NB4 (cell line): ENCODE measurements at regions not wholly inside any gene's neighbourhood (a gene's known extent, or its start where the extent isn't known, plus 50 kb on each side); places are given as distances from the start of the nearest gene placed in this dataset.

Experiments
- DNase-seq: peaks from one replicate; pipeline ENCODE4 v3.0.0; 2010; ENCODE audit warnings: low read depth
- H3K4me3 ChIP-seq: one replicate; pipeline ENCODE4 v1.5.1; 2011; ENCODE audit warnings: mild to moderate bottlenecking, low read depth, low read length, moderate library complexity
- MYC ChIP-seq: IDR thresholded peaks from 2 replicates; pipeline ENCODE4 v1.6.1; 2011; ENCODE audit warnings: low read depth, low read length
- POLR2A ChIP-seq: IDR thresholded peaks from 2 replicates; pipeline ENCODE4 v1.6.1; 2011; ENCODE audit warnings: mild to moderate bottlenecking; ENCODE audit not compliant: insufficient read length; ENCODE audit errors: extremely low read depth
- TF ChIP-seq, protein P1 (sequence below): IDR thresholded peaks from 2 replicates; pipeline ENCODE4 v1.6.1; 2011; ENCODE audit warnings: low read depth, low read length
- TF ChIP-seq, protein P2 (sequence below): IDR thresholded peaks from one replicate; pipeline ENCODE4 v1.5.1; 2012; ENCODE audit warnings: low read depth, low read length

DNA sequence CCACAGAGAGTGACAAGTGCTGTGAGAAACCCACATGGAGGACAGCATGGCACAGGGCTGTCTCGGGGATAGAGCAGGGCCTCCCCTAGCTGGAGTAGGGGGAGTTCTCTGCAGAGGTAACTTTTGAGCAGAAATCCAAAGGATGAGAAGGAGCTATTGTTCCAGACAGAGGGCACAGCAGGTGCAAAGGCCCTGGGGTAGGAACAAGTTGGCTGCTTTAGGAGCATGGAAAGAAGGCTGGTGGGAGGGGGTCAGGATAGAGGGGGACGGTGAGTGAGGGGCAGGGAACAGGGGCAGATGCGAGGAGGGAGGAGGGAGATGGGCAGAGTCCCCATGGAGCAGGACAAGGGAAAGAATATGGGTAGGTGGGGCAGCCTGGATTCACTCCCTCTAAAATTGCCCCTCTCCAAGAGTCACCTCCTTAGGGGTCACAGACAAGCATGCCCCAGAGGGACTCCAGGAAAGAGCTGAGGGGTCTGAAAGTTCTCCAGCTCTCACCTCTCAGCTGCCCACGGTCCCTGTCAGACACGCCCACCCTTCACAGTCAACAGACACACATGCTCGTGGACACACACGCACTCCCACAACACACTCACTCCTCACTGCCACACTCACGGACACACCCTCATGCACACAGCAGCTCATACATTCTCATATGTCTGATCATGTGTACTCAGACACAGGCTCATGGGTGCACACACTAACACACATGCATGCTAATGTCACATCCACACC, 110.7 kb downstream of the LITAF start:
- no peak for DNase-seq
- H3K4me3 ChIP-seq = no peak overlapping the region
- TF ChIP-seq POLR2A = no peak
- TF ChIP-seq, protein P1, sequence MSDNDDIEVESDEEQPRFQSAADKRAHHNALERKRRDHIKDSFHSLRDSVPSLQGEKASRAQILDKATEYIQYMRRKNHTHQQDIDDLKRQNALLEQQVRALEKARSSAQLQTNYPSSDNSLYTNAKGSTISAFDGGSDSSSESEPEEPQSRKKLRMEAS = no peak

DNA sequence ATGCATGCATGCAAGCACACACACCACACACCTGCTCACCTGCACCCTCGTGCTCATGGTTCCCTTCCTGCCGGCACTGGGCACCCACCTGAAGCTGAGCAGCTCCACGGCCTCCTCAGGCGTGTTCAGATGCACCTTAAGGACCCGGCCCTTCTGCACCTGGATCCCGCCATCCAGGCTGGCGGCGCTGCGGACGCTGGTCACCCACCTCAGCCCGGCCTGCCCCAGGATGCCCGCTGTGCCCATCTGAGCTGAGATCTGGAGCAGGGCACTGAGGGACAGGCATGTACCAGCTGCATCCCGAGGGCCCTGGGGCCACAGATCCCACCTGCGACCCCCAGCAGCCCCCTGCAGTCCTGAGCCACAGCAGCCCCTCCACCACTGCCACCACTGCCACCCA, 110.0 kb downstream of the LITAF start:
- DNase-seq = no peak
- TF ChIP-seq, protein P1 = no peak
- TF ChIP-seq, protein P2, sequence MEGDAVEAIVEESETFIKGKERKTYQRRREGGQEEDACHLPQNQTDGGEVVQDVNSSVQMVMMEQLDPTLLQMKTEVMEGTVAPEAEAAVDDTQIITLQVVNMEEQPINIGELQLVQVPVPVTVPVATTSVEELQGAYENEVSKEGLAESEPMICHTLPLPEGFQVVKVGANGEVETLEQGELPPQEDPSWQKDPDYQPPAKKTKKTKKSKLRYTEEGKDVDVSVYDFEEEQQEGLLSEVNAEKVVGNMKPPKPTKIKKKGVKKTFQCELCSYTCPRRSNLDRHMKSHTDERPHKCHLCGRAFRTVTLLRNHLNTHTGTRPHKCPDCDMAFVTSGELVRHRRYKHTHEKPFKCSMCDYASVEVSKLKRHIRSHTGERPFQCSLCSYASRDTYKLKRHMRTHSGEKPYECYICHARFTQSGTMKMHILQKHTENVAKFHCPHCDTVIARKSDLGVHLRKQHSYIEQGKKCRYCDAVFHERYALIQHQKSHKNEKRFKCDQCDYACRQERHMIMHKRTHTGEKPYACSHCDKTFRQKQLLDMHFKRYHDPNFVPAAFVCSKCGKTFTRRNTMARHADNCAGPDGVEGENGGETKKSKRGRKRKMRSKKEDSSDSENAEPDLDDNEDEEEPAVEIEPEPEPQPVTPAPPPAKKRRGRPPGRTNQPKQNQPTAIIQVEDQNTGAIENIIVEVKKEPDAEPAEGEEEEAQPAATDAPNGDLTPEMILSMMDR = no peak
- TF ChIP-seq POLR2A = no peak
- TF ChIP-seq MYC = no peak
- no peak overlapping the region for H3K4me3 ChIP-seq

DNA sequence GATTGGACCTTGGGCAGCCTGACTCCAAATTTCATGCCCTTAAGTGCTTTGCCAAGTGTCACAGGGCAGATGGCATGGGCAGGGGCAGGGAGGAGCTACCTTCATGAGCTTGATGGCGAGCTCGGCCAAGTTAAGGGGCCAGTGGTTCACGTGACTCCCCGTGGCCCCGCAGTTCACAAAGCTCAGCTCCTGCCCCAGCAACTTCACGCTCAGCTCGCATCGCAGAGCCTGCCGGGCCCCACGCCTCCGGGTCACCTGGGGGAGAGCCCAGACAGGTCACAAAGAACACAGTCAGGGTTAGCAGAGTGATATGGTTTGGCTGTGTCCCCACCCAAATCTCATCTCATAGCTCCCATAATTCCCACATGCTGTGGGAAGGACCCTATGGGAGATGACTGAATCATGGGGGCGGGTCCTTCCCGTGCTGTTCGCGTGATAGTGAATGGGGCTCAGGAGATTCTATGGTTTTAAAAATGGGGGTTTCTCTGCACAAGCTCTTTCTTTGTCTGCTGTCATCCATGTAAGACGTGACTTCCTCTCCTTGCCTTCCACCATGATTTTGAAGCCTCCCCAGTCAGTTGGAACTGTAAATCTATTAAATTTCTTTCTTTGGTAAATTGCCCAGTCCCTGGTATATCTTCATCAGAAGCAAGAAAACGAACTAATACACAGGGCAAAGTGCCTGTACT, 108.1 kb downstream of the LITAF start:
- no peak overlapping the region for H3K4me3 ChIP-seq
- DNase-seq = no peak
- TF ChIP-seq, protein P1 = no peak
- TF ChIP-seq POLR2A = no peak
- no peak for TF ChIP-seq MYC
- TF ChIP-seq, protein P2 = no peak

DNA sequence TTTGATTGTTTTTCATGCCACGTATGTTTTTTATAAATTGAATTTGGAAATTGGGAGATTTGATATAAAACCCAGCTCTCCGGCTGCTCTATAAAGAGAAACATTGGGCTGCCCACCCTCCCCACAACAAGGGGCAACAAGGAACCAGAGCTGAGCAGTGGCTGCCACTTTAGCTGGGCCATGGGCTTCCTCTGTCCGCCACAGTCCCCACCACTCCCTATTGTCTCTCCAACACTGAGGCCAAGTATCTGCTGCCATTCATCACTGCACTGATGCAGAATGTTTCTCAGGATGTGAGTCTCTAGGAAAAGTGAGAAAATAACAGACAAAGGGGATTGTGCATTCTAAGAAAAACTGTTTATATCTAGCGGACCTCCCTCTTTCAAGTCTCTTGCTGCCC, 106.8 kb downstream of the LITAF start:
- TF ChIP-seq, protein P1 = no peak
- TF ChIP-seq POLR2A (no peak), MYC (no peak)
- TF ChIP-seq, protein P2 = no peak
- no peak overlapping the region for H3K4me3 ChIP-seq
- no peak for DNase-seq

DNA sequence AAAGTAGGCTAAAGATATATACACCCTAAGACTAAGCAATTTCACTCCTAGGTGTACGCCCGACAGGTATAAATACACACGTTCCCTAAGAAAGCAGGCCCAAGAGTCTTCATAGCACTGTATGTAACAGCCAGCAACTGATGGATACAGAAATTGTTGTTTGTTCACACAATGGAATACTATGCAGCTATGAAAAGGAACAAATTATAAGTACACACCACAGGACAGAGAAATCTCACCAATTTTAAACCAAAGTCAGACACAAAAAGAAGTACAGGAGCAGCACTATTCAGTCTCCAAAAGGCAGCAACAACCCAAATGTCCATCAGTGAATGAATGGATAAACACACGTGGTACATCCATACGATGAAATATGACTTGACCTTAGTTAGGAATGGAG, 106.1 kb downstream of the LITAF start:
- DNase-seq = no peak
- no peak overlapping the region for H3K4me3 ChIP-seq
- no peak for TF ChIP-seq MYC

DNA sequence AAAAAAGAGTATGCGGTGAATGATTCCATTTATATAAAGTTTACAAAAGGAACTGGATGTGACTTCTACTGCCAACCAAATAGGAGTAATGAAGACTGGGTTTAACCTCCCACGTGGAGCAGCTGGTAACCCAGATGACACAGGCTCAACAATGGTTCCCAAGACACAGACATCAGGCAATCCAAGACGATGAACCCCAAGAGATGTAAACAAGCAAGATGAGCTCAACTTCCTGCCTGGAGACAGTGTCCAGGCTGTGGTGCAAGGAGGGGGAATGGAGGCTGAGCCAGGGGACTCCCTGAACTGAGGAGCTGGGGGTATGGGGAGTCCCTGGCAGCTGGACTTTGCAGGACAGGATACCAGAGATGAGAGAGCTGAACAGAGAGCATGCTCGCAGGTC, 104.7 kb downstream of the LITAF start:
- no peak overlapping the region for H3K4me3 ChIP-seq

More for the DNA sequence above, 104.7 kb downstream of the LITAF start:
- TF ChIP-seq, protein P2 = no peak
- no peak for TF ChIP-seq POLR2A
- no peak for TF ChIP-seq MYC
- no peak for DNase-seq
